ENCODE measurements at regions not wholly inside any gene's neighbourhood (a gene's known extent, or its start where the extent isn't known, plus 50 kb on each side); places are given as distances from the start of the nearest gene placed in this dataset.

GRCh38 chr2:108067820-108068405, 81.6 kb downstream of the SLC5A7 start:
- H3K4me3 ChIP-seq (ENCODE audit: insufficient read depth, low read depth, low read length): no peak overlapping the region
- no peak for DNase-seq
- no peaks in the 10 kb centered on the region for H3K27me3 ChIP-seq (ENCODE audit: control insufficient read depth, insufficient read depth, low read length)
- H3K36me3 ChIP-seq (replicated peaks; ENCODE audit: control insufficient read depth, insufficient read depth, low read length): no peaks in the 10 kb centered on the region

- Histone ChIP-seq H3K27me3 (ENCODE audit: control insufficient read depth, insufficient read depth, low read length) (no peaks in the 10 kb centered on the region), H3K36me3 (replicated peaks; ENCODE audit: control insufficient read depth, insufficient read depth, low read length) (no peaks in the 10 kb centered on the region), H3K4me3 (ENCODE audit: insufficient read depth, low read depth, low read length) (no peak overlapping the region)
- peak; percentile 5 for DNase-seq
Measured at GRCh38 chr2:108069515-108070310, 83.4 kb downstream of the SLC5A7 start.

GRCh38 chr2:108073415-108074072, 87.2 kb downstream of the SLC5A7 start:
- no peak for DNase-seq
- no peak overlapping the region for H3K4me3 ChIP-seq (ENCODE audit: insufficient read depth, low read depth, low read length)
- no peaks in the 10 kb centered on the region for H3K36me3 ChIP-seq (replicated peaks; ENCODE audit: control insufficient read depth, insufficient read depth, low read length)
- no peaks in the 10 kb centered on the region for H3K27me3 ChIP-seq (ENCODE audit: control insufficient read depth, insufficient read depth, low read length)

DNA sequence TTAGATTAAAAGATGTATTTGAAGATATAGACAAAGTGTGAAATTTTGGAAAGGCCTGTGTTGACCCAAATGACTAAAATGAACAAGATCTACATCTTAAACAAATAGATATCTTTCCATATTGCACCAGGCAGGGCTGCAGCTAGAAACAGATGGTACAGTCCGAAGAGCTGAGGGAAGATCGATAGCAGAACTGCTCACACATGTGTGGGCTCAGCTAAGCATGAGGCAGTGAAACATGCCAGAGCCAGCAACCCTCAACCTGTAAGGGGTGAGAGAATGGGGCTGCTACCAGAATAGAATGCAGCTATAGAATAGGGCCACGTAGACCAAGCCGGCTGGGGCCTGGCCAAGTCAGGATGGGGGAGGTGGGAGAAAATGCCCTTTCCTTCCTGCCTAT, 87.8 kb downstream of the SLC5A7 start:
- Histone ChIP-seq H3K27me3 (ENCODE audit: control insufficient read depth, insufficient read depth, low read length) (no peaks in the 10 kb centered on the region), H3K36me3 (replicated peaks; ENCODE audit: control insufficient read depth, insufficient read depth, low read length) (no peaks in the 10 kb centered on the region), H3K4me3 (ENCODE audit: insufficient read depth, low read depth, low read length) (no peak overlapping the region)
- DNase-seq: no peak

GRCh38 chr2:108074946-108075345, 88.6 kb downstream of the SLC5A7 start:
- DNase-seq: peak; percentile 8
- H3K36me3 ChIP-seq (replicated peaks; ENCODE audit: control insufficient read depth, insufficient read depth, low read length): no peaks in the 10 kb centered on the region
- no peaks in the 10 kb centered on the region for H3K27me3 ChIP-seq (ENCODE audit: control insufficient read depth, insufficient read depth, low read length)
- no peak overlapping the region for H3K4me3 ChIP-seq (ENCODE audit: insufficient read depth, low read depth, low read length)

- H3K27me3 ChIP-seq (ENCODE audit: control insufficient read depth, insufficient read depth, low read length): no peaks in the 10 kb centered on the region
- DNase-seq: no peak
- H3K36me3 ChIP-seq (replicated peaks; ENCODE audit: control insufficient read depth, insufficient read depth, low read length): no peaks in the 10 kb centered on the region
- H3K4me3 ChIP-seq (ENCODE audit: insufficient read depth, low read depth, low read length): no peak overlapping the region
Measured at GRCh38 chr2:108076527-108076926, 90.2 kb downstream of the SLC5A7 start.

GRCh38 chr2:108079736-108080135, 93.4 kb downstream of the SLC5A7 start:
- no peaks in the 10 kb centered on the region for H3K36me3 ChIP-seq (replicated peaks; ENCODE audit: control insufficient read depth, insufficient read depth, low read length)
- no peaks in the 10 kb centered on the region for H3K27me3 ChIP-seq (ENCODE audit: control insufficient read depth, insufficient read depth, low read length)
- no peak overlapping the region for H3K4me3 ChIP-seq (ENCODE audit: insufficient read depth, low read depth, low read length)
- DNase-seq: no peak

DNA sequence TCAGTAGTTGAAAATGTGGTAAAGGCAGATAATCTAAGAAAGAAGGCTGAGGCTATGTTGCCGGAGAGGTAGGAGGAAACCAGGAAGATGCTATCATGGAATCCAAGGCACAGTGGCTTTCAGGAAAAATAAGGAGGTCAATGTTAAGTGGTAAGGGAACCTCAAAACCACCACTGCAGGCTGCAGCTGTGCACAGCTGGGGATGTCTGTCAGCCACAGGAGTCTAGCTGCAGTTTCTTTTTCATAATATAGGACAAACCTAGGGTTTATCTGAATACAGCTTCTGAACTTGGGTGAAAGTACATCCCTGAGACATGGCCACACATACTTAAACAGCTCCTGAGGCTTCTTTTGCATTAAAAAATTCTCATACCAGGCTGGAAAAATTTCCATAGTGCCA, 93.9 kb downstream of the SLC5A7 start:
- Histone ChIP-seq H3K36me3 (replicated peaks; ENCODE audit: control insufficient read depth, insufficient read depth, low read length) (no peaks in the 10 kb centered on the region), H3K27me3 (ENCODE audit: control insufficient read depth, insufficient read depth, low read length) (no peaks in the 10 kb centered on the region)
- DNase-seq: no peak

DNA sequence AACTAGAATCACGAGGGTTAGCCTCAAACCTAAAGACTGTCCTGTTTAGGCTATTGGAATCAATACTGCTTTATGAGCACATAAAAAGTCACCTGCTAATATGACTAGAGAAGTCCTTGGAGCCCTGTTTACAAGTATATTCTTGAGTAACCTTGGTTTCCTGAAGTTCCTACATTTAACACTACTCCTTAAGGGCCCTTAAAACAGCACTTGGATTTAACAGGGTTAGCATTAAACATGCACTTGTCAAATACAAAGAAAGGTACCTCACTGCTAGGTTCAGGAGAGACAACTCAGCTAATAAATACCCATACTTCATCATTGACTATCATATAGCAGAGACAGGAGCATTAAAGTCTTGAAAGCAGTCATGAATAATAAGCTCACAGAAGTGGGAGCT, 96.7 kb downstream of the SLC5A7 start:
- Histone ChIP-seq H3K4me3 (ENCODE audit: insufficient read depth, low read depth, low read length) (no peak overlapping the region), H3K36me3 (replicated peaks; ENCODE audit: control insufficient read depth, insufficient read depth, low read length) (no peaks in the 10 kb centered on the region), H3K27me3 (ENCODE audit: control insufficient read depth, insufficient read depth, low read length) (no peaks in the 10 kb centered on the region)
- no peak for DNase-seq

More for the DNA sequence above, 93.9 kb downstream of the SLC5A7 start:
- no peak overlapping the region for H3K4me3 ChIP-seq (ENCODE audit: insufficient read depth, low read depth, low read length)

DNA sequence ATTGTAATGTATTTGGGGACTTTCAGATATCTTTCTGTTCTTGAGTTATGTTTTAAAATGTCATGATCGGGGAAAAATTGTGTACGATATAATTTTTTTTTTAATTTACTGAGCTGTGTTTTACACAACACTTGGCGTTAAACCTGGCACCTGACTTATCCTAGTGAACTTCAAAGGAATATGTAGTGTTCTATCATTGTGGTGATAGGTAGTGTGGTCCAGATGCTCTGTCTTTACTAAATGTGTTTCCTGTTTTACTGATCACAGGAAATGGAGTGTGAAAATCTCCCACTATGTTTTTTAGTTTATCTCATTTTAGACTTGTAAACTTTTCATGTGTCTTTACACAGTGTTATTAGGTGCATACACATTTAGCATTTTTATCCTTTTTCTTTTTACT, 98.0 kb downstream of the SLC5A7 start:
- Histone ChIP-seq H3K36me3 (replicated peaks; ENCODE audit: control insufficient read depth, insufficient read depth, low read length) (no peaks in the 10 kb centered on the region), H3K27me3 (ENCODE audit: control insufficient read depth, insufficient read depth, low read length) (no peaks in the 10 kb centered on the region), H3K4me3 (ENCODE audit: insufficient read depth, low read depth, low read length) (no peak overlapping the region)
- no peak for DNase-seq

DNA sequence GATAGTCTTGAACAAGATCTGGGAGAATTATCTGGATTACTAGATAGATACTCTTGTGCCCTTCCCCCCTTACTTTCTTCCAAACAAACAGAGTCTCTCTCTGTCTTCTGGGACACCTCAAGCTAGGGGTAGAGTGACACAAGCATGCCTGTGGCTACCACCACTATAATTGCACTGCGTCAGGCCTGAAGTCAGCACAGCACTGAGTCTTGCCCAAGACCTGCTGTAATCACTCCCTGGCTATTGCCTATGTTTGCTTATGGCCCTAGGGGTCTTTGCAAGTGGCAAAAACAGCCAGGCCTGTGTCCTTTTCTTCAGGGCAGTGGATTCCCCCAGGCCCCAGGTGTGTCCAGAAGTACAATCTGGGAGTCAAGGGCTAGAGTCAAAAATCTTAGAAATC, 106.6 kb downstream of the SLC5A7 start:
- Histone ChIP-seq H3K36me3 (replicated peaks; ENCODE audit: control insufficient read depth, insufficient read depth, low read length) (no peaks in the 10 kb centered on the region), H3K4me3 (ENCODE audit: insufficient read depth, low read depth, low read length) (no peak overlapping the region), H3K27me3 (ENCODE audit: control insufficient read depth, insufficient read depth, low read length) (no peaks in the 10 kb centered on the region)
- no peak for DNase-seq

DNA sequence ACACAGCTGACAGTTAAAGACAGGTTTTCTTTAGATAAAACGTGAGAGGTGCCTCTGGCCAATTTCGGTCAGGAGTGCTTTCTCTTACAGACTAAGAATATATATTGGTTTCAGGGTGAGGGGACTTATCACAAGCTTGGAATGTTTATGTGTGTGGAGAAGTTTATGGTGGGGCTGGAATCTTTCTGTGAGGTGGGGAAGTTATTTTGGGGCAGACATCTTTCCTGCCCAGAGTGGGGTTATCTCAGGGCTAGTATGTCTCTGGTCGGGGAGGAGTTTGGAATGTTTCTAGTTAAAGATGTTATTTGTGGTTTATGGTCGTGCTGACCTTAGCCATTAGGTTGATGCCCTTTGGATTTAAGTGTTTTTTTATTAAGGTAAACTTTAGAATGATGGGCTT, 115.2 kb downstream of the SLC5A7 start:
- no peaks in the 10 kb centered on the region for H3K36me3 ChIP-seq (replicated peaks; ENCODE audit: control insufficient read depth, insufficient read depth, low read length)
- H3K4me3 ChIP-seq (ENCODE audit: insufficient read depth, low read depth, low read length): no peak overlapping the region
- H3K27me3 ChIP-seq (ENCODE audit: control insufficient read depth, insufficient read depth, low read length): peaks cover 7% of the 10 kb centered on the region
- DNase-seq: no peak

- Histone ChIP-seq H3K4me3 (ENCODE audit: insufficient read depth, low read depth, low read length) (no peak overlapping the region), H3K27me3 (ENCODE audit: control insufficient read depth, insufficient read depth, low read length) (peaks cover 7% of the 10 kb centered on the region), H3K36me3 (replicated peaks; ENCODE audit: control insufficient read depth, insufficient read depth, low read length) (no peaks in the 10 kb centered on the region)
- DNase-seq: peak; percentile 45
Measured at GRCh38 chr2:108106731-108107130, 120.4 kb downstream of the SLC5A7 start.

DNA sequence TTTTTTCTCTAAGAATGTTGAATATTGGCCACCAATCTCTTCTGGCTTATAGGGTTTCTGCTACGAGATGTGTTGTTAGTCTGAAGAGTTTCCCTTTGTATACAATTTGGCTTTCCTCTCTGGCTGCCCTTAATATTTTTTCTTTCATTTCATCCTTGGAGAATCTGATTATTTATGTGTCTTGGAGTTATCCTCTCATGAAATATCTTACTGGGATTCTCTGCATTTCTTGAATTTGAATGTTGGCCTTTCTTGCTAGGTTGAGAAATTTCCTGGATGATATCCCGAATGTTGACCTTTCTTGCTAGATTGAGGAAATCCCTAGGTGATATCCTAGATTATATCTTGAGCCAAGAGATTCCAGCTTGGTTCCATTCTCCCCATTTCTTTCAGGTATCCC, 125.6 kb downstream of the SLC5A7 start:
- DNase-seq: no peak
- Histone ChIP-seq H3K27me3 (ENCODE audit: control insufficient read depth, insufficient read depth, low read length) (no peaks in the 10 kb centered on the region), H3K36me3 (replicated peaks; ENCODE audit: control insufficient read depth, insufficient read depth, low read length) (no peaks in the 10 kb centered on the region), H3K4me3 (ENCODE audit: insufficient read depth, low read depth, low read length) (no peak overlapping the region)

GRCh38 chr2:108115868-108116267, 123.9 kb upstream of the SULT1C3 start:
- Histone ChIP-seq H3K36me3 (replicated peaks; ENCODE audit: control insufficient read depth, insufficient read depth, low read length) (no peaks in the 10 kb centered on the region), H3K4me3 (ENCODE audit: insufficient read depth, low read depth, low read length) (no peak overlapping the region), H3K27me3 (ENCODE audit: control insufficient read depth, insufficient read depth, low read length) (no peaks in the 10 kb centered on the region)
- no peak for DNase-seq
